CD4-positive, alpha-beta memory T cell (primary cell): ENCODE measurements at regions not wholly inside any gene's neighbourhood (a gene's known extent, or its start where the extent isn't known, plus 50 kb on each side); places are given as distances from the start of the nearest gene placed in this dataset.
"Not testable (repeated sequence)": the region's sequence is repeated elsewhere in the genome, so short reads cannot be mapped to it uniquely, and the experiment has no call there.

Experiments used
- CTCF ChIA-PET: fragments of 350-600 bp; sonication (Branson Sonifier 250); formaldehyde crosslinking; loops from one replicate; lab custom pipeline; 2021; ENCODE audit warnings: inconsistent platforms; ENCODE audit not compliant: partially characterized antibody; lab: Charles Lee
- POLR2A ChIA-PET: fragments of 350-600 bp; sonication (Branson Sonifier 250); formaldehyde crosslinking; loops from one replicate; lab custom pipeline; 2021; ENCODE audit not compliant: partially characterized antibody; lab: Charles Lee
- DNase-seq, 5 donors: peaks; one replicate each; pipeline versions ENCODE4 v3.0.0 to v3.0.0-alpha.2; 2020 to 2022; ENCODE audit warnings: mixed read lengths in 1 of 5
- H3K27ac ChIP-seq: one replicate; pipeline ENCODE4 v1.7.0; 2013; ENCODE audit warnings: low read depth, low read length
- H3K27me3 ChIP-seq: 2 replicates; pipeline ENCODE4 v1.7.0; 2013; ENCODE audit warnings: mild to moderate bottlenecking, low read length, moderate library complexity; ENCODE audit not compliant: insufficient read depth
- H3K36me3 ChIP-seq: 2 replicates; pipeline ENCODE4 v1.7.0; 2013; ENCODE audit warnings: mild to moderate bottlenecking, low read length, moderate library complexity; ENCODE audit not compliant: insufficient read depth
- H3K4me1 ChIP-seq: 2 replicates; pipeline ENCODE4 v1.7.0; 2013; ENCODE audit warnings: mild to moderate bottlenecking, low read length, moderate library complexity; ENCODE audit not compliant: insufficient read depth
- H3K4me3 ChIP-seq, 2 donors: one replicate each; pipeline ENCODE4 v1.7.0; 2013; ENCODE audit warnings: low read length in 2 of 2, mild to moderate bottlenecking in 1 of 2
- H3K9me3 ChIP-seq, 2 donors: one replicate each; pipeline ENCODE4 v1.7.0; 2013; ENCODE audit warnings: low read length in 2 of 2, control low read depth in 1 of 2; ENCODE audit not compliant: control insufficient read depth in 1 of 2
- H3K27ac Mint-ChIP-seq, 7 donors: one replicate each; pipeline ENCODE4 v1.8.0; 2020 to 2021; ENCODE audit warnings: mixed read lengths in 7 of 7, mild to moderate bottlenecking in 6 of 7, inconsistent platforms in 3 of 7, moderate library complexity in 3 of 7
- H3K27me3 Mint-ChIP-seq, 2 donors: one replicate each; pipeline ENCODE4 v1.8.0; 2020 to 2021; ENCODE audit warnings: mixed read lengths in 2 of 2
- H3K36me3 Mint-ChIP-seq, 2 donors: one replicate each; pipeline ENCODE4 v1.8.0; 2020 to 2021; ENCODE audit warnings: mixed read lengths in 2 of 2, inconsistent platforms in 1 of 2, mild to moderate bottlenecking in 1 of 2
- H3K4me1 Mint-ChIP-seq, 4 donors: one replicate each; pipeline ENCODE4 v1.8.0; 2020 to 2021; ENCODE audit warnings: mixed read lengths in 4 of 4, mild to moderate bottlenecking in 1 of 4
- H3K4me3 Mint-ChIP-seq, 8 donors: one replicate each; pipeline ENCODE4 v1.8.0; 2020 to 2021; ENCODE audit warnings: mixed read lengths in 8 of 8, mild to moderate bottlenecking in 7 of 8, moderate library complexity in 6 of 8, inconsistent platforms in 3 of 8
- H3K9me3 Mint-ChIP-seq, 8 donors: one replicate each; pipeline ENCODE4 v1.8.0; 2020 to 2021; ENCODE audit warnings: mixed read lengths in 8 of 8, mild to moderate bottlenecking in 5 of 8, inconsistent platforms in 3 of 8, moderate library complexity in 1 of 8
- intact Hi-C: fragments of 100-400 bp; cut with micrococcal nuclease; formaldehyde crosslinking; loops from one replicate; pipeline ENCODE4 v1.15.1; 2023

- H3K36me3 ChIP-seq, H3K4me3 ChIP-seq, DNase-seq, H3K27ac Mint-ChIP-seq, H3K27ac ChIP-seq, POLR2A ChIA-PET, H3K36me3 Mint-ChIP-seq, H3K27me3 Mint-ChIP-seq, H3K27me3 ChIP-seq, intact Hi-C loops, H3K4me1 ChIP-seq, H3K4me3 Mint-ChIP-seq, H3K9me3 ChIP-seq, H3K4me1 Mint-ChIP-seq: not testable (repeated sequence)
- peaks cover 0 to 15% (median 7%) of the 10 kb centered on the region in 8 donors for H3K9me3 Mint-ChIP-seq
- CTCF ChIA-PET, result interaction anchor here (0.6 kb wide), 1 partner anchor 168 kb away, joined by 3 read pairs; no protein-coding TSS in a partner anchor
Measured at GRCh38 chr1:223046463-223046862, 96.6 kb downstream of the TLR5 start.

- no peak for DNase-seq
- Mint-ChIP-seq H3K27ac (no peak overlapping the region), H3K9me3 (peaks cover 0 to 15% (median 7%) of the 10 kb centered on the region in 8 donors), H3K4me3 (no peak overlapping the region), H3K4me1 (no peaks in the 10 kb centered on the region), H3K36me3 (no peaks in the 10 kb centered on the region), H3K27me3 (peaks cover 0 to 2% of the 10 kb centered on the region in 2 donors)
- Histone ChIP-seq H3K4me3 (no peak overlapping the region), H3K9me3 (no peaks in the 10 kb centered on the region), H3K27ac (no peak overlapping the region), H3K27me3 (no peaks in the 10 kb centered on the region), H3K36me3 (no peaks in the 10 kb centered on the region), H3K4me1 (no peaks in the 10 kb centered on the region)
- ChIA-PET POLR2A (no interaction called here), CTCF (no interaction called here)
- intact Hi-C loops, result no loop called here
Measured at GRCh38 chr1:223048026-223048425, 95.0 kb downstream of the TLR5 start.

GRCh38 chr1:223052462-223052861 is 90.6 kb downstream of the TLR5 start:
- no peak overlapping the region for H3K4me3 ChIP-seq
- H3K27ac ChIP-seq, result no peak overlapping the region
- POLR2A ChIA-PET, result no interaction called here
- H3K36me3 ChIP-seq, result no peaks in the 10 kb centered on the region
- Mint-ChIP-seq H3K4me3 (no peak overlapping the region), H3K36me3 (no peaks in the 10 kb centered on the region), H3K9me3 (peaks cover 0 to 3% (median 0%) of the 10 kb centered on the region in 8 donors), H3K27me3 (no peaks in the 10 kb centered on the region), H3K4me1 (no peaks in the 10 kb centered on the region), H3K27ac (no peak overlapping the region)
- intact Hi-C loops, result no loop called here
- CTCF ChIA-PET, result no interaction called here
- no peaks in the 10 kb centered on the region for H3K9me3 ChIP-seq
- no peak for DNase-seq
- H3K4me1 ChIP-seq, result no peaks in the 10 kb centered on the region
- H3K27me3 ChIP-seq, result no peaks in the 10 kb centered on the region

- no peaks in the 10 kb centered on the region for H3K36me3 ChIP-seq
- Mint-ChIP-seq H3K27ac (no peak overlapping the region), H3K36me3 (no peaks in the 10 kb centered on the region), H3K4me3 (no peak overlapping the region), H3K27me3 (no peaks in the 10 kb centered on the region), H3K4me1 (no peaks in the 10 kb centered on the region), H3K9me3 (peaks cover 0 to 3% (median 0%) of the 10 kb centered on the region in 8 donors)
- no peak for DNase-seq
- H3K27me3 ChIP-seq, result no peaks in the 10 kb centered on the region
- H3K4me1 ChIP-seq, result no peaks in the 10 kb centered on the region
- no peak overlapping the region for H3K4me3 ChIP-seq
- H3K27ac ChIP-seq, result no peak overlapping the region
- ChIA-PET POLR2A (no interaction called here), CTCF (no interaction called here)
- no peaks in the 10 kb centered on the region for H3K9me3 ChIP-seq
- intact Hi-C loops, result no loop called here
Measured at GRCh38 chr1:223052931-223053330, 90.1 kb downstream of the TLR5 start.

- Histone ChIP-seq H3K9me3 (no peaks in the 10 kb centered on the region), H3K27me3 (no peaks in the 10 kb centered on the region), H3K4me3 (no peak overlapping the region), H3K27ac (no peak overlapping the region), H3K36me3 (no peaks in the 10 kb centered on the region), H3K4me1 (no peaks in the 10 kb centered on the region)
- no peaks in the 10 kb centered on the region for H3K27me3 Mint-ChIP-seq
- intact Hi-C loops, result no loop called here
- no peaks in the 10 kb centered on the region for H3K36me3 Mint-ChIP-seq
- H3K9me3 Mint-ChIP-seq, result no peaks in the 10 kb centered on the region
- ChIA-PET CTCF (no interaction called here), POLR2A (no interaction called here)
- no peak overlapping the region for H3K27ac Mint-ChIP-seq
- no peaks in the 10 kb centered on the region for H3K4me1 Mint-ChIP-seq
- DNase-seq, result no peak
- H3K4me3 Mint-ChIP-seq, result no peak overlapping the region
Measured at GRCh38 chr1:223056802-223057201, 86.2 kb downstream of the TLR5 start.

GRCh38 chr1:223057569-223058093 is 85.4 kb downstream of the TLR5 start:
- no peak overlapping the region for H3K27ac Mint-ChIP-seq
- CTCF ChIA-PET, result no interaction called here
- no peaks in the 10 kb centered on the region for H3K4me1 ChIP-seq
- intact Hi-C loops, result no loop called here
- DNase-seq, result no peak
- H3K4me3 ChIP-seq, result no peak overlapping the region
- no peak overlapping the region for H3K4me3 Mint-ChIP-seq
- H3K9me3 ChIP-seq, result no peaks in the 10 kb centered on the region
- H3K27ac ChIP-seq, result no peak overlapping the region
- H3K27me3 ChIP-seq, result no peaks in the 10 kb centered on the region
- no peaks in the 10 kb centered on the region for H3K36me3 Mint-ChIP-seq
- no peaks in the 10 kb centered on the region for H3K27me3 Mint-ChIP-seq
- no peaks in the 10 kb centered on the region for H3K36me3 ChIP-seq
- no peaks in the 10 kb centered on the region for H3K9me3 Mint-ChIP-seq
- POLR2A ChIA-PET, result no interaction called here
- H3K4me1 Mint-ChIP-seq, result no peaks in the 10 kb centered on the region
